Eye (tissue), 1 donor: ENCODE measurements at regions not wholly inside any gene's neighbourhood (a gene's known extent, or its start where the extent isn't known, plus 50 kb on each side); places are given as distances from the start of the nearest gene placed in this dataset.
A peak's percentile ranks its signal among the peaks of the same experiment; 100 is the strongest.
"Not testable (repeated sequence)": the region's sequence is repeated elsewhere in the genome, so short reads cannot be mapped to it uniquely, and the experiment has no call there.

Experiments
- DNase-seq: peaks from one replicate; pipeline ENCODE4 v3.0.0-alpha.2; 2015

DNA sequence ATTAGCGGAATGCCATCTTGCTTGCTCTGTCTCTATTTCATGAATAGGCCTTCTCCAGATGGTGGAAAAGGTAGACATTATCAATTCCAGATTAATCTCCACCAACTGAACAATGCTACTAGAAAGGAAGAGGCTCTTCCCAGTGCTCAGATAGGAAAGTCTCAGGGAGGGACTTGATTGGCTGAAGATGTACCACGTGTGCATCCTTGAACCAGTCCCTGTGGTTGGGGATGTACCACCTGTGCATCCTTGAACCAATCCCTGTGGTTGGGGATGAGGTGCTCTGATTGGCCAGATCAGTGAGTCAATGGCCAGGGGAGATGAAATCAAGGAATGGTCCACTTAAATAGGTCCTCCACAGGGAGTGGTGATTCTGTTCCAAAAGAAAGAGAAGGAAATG, 246.2 kb downstream of the NPIPA7 start:
- not testable (repeated sequence) for DNase-seq

DNA sequence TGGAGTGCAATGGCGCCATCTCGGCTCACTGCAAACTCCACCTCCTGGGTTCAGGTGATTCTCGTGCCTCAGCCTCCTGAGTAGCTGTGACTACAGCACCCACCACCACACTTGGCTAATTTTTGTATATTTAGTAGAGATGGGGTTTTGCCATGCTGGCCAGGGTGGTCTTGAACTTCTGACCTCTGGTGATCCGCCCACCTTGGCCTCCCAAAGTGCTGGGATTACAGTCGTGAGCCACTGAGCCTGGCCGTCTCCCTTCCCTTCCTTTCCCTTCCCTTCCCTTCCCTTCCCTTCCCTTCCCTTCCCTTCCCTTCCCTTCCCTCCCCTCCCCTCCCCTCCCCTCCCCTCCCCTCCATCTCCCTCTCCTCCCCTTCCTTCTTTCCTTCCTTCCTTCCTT, 248.9 kb downstream of the NPIPA7 start:
- not testable (repeated sequence) for DNase-seq

DNA sequence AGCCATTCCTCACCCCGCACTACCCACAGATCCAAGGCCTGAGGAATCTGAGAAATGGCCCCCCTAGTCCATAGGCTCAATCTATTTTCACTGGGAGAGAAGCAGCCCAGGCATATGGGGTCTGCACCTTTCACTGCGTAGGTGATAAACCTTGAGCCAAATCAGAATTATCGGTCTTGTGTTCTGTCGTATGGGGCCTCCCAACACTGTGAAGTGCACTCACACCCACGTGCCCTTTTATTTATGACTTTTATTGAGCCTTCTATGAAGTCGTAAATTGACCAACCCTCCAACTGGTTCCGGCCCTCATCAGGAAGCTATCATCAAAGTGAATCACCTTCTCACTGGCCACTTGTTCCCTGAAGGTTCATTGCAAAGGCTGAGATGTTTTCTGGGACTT, 259.3 kb downstream of the NPIPA7 start:
- DNase-seq, result not testable (repeated sequence)

DNA sequence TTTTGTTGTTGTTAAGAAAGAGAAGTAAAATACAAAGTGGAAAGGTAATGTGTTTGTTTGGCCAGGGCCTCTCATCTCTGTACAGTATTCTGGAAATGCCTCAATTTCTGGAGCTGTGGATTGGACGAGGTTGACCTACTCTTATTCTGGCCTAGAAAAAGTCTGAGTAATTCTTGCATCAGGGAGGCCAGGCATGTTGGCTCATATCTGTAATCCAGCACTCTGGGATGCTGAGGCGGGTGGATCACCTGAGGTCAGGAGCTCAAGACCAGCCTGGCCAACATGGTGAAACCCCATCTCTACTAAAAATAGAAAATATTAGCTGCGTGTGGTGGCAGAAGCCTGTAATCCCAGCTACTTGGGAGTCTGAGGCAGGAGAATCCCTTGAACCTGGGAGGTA, 259.8 kb downstream of the NPIPA7 start:
- DNase-seq, result not testable (repeated sequence)

DNA sequence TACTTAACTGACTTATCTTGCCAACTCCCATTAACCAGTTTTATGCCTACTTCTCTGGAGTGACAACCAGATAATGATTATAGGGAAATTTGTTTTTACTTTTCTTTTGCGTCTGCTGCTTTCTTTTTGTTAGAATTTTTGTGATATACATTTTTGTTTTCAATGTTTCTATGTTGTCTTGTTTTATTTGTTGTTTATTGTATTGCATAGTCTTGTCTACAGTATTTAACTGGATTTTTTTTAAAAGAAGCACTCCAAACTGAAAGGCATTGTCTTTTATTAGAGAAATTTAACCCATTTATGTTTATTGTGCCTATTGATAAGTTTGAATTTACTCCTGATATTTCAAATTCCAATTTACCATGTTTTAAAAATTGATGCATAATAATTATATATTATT, 264.9 kb downstream of the NPIPA7 start:
- not testable (repeated sequence) for DNase-seq

DNA sequence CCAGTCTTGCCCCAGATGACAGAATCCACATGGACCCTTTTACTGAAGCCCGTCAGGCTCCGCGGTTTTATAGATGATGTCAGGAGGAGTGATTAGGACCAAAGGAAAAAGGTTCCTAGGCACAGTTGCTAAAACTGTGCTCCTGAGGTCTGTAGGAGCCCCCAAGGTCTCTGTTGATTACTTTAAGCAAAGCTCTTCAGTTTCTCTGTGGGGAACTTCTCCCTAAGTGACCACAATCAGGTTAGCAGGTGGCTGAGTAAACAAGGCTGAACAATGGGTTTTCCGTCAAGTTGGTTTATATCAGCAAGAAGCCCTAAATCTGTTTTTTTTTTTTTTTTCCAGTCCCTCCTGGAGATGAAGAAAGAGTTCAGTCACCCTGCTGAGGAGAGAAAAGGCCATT, 269.1 kb downstream of the NPIPA7 start:
- DNase-seq, result not testable (repeated sequence)

DNA sequence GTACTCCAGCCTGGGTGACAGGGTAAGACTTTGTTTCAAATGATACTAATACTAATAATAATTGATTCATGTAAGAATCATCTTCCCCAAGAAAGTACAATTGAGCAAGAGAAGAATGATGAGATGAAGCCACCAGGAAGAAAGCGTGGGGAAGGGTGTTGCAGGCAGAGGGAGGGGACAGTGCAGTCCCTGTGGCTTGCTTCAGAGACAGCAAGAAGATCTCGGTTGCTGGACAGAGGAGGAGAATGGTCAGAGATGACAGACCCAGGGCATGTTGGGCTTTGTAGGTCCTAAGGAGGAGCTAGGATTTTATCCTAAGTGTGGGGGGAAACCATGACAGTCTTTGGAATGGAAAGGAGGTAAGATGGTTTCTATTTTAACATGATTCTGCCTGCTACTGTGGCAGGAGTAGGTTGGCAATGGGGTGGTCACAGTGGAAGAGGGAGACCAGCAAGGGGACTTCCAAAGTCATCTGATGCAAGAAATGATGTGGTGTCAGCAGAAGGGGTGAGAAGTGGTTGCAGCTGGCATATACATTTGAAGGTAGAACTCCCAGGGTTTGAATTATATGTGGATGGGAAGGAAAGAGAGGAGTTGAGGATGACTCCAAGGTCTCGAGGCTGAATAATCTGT, 293.4 kb downstream of the NPIPA7 start:
- DNase-seq, result not testable (repeated sequence)

DNA sequence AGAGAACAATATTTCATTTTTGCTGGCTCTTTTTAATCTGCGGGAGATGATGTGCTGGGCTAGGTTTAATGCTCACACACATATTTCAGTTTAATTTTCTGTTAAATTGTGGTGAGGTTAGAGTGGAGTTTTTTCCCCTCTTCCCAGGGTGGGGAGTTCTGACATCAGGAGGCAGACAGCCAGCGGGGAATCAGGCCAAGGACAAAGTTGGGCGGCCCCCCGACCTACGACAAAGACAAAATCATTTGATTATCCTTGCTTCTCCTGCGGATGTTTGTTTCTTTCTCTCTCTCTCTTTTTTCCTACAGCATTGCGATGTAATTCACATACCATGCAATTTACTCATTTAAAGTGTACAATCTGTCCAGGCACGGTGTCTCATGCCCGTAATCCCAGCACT, 295.9 kb downstream of the NPIPA7 start:
- not testable (repeated sequence) for DNase-seq

DNA sequence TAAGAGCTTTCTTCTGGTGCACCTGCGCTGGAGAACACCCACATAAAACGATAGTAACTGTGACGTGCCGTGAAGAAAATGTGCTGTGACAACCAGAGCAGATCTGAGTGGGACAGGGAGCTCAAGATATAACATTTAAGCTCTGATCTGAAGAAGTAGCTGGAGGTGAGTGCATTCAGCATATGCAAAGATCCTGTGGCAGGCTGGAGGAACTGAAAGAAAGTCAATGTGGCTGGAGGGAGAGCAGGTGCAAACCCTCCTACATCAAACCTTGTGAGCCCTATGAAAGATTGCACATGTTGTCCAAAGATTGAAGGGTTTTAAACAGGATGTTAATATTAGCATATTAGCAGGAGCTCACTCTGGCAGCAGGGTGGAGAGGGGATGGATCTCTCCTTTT, 342.9 kb downstream of the NPIPA7 start:
- DNase-seq, result not testable (repeated sequence)

DNA sequence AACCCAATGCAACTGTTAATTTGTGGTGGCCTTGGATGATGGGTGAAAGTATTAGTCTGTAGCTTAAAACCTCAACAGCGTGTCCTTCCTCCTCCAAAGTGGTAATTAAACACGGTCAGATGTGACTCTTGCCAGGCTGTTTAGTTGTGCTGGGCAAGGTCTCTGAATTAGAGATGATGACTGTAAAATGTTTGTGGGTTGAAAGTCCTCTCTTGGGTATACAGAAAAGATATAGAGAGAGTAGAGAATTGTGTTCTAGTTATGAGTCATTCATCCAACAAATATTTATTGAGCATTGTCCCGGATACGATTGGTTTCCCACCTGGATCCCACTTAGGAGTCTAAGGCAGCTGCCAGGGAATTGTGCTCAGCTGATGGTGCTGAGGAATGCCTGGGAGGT, 343.7 kb downstream of the NPIPA7 start:
- DNase-seq, result not testable (repeated sequence)

DNA sequence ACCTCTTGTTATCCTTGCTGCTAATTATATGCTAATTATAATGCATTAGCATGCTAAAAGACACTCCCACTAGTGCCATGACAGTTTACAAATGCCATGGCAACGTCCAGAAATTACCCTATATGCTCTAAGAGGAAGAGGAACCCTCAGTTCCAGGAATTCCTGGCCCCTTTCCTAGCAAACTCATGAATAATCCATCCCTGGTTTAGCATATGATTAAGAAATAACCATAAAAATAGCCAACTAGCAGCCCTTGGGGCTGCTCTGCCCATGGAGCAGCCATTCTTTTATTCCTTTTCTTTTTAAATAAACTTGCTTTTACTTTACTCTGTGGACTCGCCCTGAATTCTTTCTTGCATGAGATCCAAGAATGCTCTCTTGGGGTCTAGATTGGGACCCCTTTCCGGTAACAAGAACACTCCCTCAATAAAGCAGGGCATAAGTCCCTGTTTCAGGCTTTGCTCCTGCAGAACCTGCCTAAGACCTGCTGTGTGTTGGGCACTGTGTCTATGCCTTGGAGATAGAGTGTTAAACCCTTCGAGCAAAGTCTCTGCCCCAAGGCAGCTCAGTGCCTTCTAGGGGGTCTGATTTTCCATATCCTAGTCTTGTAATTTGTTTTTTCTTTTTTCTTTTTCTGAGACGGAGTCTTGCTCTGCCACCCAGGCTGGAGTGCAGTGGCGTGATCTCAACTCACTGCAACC, 345.0 kb downstream of the NPIPA7 start:
- not testable (repeated sequence) for DNase-seq

DNA sequence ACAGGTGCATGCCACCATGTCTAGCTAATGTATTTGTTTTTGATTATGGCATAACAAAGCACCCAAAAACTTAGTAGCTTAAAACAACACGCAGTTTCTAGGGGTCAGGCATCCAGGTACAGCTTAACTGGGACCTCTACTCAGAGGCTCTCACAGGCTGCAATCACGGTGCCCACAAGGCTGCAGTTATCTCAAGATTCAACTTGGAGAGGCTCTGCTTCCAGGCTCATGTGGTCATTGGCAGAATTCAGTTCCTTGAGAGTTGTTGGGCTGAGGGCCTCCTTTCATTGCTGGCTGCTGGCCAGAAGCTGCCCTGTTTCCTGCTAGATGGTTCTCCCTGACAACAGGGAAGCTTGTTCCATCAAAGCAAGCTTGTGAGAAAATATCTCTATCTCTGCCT, 348.1 kb downstream of the NPIPA7 start:
- not testable (repeated sequence) for DNase-seq

DNA sequence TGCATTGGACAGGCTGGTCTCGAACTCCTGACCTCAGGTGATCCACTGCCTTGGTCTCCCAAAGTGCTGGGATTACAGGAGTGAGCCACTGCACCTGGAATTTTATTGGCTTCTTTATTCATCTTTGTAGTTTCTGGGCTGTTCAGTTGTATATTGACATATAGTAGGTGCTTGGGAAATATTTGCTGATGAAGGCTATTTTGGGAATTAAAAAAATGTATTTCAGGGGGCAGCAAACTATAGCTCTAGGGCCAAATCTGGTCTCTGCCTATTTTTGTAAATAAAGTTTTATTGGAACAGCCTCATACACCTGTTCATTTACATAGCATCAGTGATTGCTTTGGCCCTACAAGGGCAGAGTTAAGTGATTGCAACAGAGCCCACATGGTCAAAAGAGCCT, 363.6 kb downstream of the NPIPA7 start:
- DNase-seq, result not testable (repeated sequence)

DNA sequence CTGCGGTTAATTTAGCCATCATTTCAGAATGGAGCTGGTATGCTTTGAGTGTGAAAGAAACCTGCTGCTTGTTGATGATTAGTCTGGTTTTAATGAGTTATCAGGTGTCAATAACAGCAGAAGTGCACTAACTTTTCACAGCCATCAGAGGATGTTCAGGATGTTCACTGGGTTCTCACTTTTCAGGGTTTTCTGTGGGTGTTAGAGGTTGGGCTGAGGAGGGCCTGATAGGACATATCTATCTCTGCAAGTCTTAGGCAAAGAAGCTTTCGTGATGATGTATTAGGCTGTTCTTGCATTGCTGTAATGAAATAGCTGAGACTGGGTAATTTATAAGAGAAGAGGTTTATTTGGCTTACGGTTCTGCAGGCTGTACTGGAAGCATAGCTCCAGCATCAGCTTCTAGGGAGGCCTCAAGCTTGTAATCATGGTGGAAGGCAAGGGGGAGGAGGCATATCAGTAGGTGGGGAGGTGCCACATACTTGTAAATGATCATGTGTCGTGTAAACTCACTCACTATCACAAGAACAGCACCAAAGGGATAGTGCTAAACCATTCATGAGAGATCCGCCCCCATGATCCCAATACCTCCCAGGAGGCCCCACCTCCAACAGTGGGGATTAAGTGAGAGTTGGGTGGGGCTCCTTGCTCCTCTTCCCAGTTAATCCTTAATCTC, 376.2 kb downstream of the NPIPA7 start:
- DNase-seq, result not testable (repeated sequence)

DNA sequence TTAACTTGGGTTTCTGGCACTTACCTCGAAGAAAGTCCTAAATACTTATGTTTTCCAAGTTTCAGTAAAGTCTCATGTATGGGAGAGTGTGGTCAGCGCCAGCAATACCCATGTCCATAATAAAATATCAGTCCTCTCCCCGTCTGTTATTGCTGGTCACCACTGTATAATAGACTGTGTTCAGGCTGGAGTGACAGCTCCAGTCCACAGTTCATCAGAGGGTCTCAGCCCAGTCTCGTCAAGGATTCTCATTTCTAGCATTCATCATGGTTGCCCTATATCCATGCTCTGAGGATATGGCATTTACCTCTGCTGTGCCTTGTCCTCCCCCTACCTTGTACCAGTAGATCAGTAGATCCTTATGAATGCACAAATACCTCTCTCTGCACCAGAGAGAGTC, 384.5 kb downstream of the NPIPA7 start:
- DNase-seq, result no peak

DNA sequence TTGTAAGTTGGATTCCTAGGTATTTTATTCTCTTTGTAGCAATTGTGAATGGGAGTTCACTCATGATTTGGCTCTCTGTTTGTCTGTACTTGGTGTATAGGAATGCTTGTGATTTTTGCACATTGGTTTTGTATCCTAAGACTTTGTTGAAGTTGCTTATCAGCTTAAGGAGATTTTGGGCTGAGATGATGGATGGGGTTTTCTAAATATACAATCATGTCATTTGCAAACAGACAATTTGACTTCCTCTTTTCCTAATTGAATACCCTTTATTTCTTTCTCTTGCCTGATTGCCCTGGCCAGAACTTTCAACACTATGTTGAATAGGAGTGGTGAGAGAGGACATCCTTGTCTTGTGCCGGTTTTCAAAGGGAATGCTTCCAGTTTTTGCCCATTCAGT, 391.8 kb downstream of the NPIPA7 start:
- DNase-seq, result not testable (repeated sequence)

DNA sequence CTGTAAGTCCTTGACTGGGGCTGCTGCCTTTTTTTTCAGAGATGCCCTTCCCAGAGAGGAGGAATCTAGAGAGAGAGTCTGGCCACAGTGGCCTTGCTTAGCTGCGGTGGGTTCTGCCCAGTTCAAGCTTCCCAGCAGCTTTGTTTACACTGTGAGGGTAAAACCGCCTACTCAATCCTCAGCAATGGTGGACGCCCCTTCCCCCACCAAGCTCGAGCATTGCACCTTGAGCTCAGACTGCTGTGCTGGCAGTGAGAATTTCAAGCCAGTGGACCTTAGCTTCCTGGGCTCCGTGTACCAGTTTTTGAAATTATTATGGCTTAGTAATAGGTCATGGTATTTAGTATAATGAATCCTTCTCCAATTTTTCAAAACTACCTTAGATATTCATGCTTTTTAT, 395.4 kb downstream of the NPIPA7 start:
- no peak for DNase-seq

DNA sequence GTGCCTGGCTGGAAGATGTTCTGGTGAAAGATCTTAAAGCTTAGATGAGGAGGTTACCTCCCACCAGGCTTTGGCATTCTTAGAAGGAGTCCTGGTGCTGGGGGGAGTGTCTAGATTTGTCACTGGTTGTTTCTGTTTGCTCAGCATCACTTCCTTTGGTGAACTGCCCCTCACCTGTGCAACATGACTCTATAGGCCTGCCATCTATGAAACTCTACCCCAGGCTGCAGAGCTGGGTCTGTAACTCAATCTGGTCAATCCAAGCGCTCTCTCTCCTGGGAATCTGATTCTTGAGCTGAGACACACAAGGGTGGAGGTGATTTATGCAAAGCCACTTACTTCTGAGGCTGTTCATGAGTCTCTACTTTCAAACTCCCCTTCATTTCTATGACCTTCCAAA, 399.4 kb downstream of the NPIPA7 start:
- no peak for DNase-seq

DNA sequence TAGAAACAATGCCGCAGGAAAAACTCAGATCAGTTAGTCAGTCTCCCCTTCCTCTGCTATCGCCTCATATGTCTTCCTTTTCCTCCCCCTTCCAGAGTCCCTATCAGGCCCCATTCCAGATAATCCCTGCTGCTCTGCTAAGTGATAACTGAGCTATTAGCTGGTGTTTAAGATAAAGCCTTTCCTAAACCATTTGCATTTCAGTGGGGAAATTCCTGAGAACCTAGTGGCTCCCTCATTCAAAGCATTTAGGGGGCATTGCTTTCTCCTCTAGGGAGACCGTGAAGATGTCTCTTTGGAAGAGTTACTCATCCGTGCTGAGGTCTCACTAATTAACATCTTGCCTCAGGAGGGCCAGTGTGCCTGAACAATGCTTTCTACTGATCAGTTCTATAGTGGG, 401.6 kb downstream of the NPIPA7 start:
- DNase-seq, result peak; percentile 27

DNA sequence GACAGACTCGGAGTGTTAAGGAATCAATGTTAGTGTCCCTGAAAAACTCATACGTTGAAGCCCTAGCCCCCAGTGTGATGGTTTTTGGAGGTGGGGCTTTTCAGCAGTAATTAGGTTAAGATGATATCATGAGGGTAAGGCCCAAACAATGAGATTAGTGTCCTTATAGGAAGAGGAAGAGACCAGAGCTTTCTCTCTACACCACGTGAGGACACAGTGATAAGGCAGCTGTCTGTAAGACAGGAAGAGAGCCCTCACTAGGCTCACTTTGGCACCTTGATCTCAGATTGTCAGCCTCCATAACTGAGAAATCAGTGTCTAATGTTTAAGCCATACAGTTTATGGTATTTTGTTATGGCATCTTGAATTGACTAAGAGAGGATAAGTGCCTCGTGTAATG, 403.2 kb downstream of the NPIPA7 start:
- no peak for DNase-seq

DNA sequence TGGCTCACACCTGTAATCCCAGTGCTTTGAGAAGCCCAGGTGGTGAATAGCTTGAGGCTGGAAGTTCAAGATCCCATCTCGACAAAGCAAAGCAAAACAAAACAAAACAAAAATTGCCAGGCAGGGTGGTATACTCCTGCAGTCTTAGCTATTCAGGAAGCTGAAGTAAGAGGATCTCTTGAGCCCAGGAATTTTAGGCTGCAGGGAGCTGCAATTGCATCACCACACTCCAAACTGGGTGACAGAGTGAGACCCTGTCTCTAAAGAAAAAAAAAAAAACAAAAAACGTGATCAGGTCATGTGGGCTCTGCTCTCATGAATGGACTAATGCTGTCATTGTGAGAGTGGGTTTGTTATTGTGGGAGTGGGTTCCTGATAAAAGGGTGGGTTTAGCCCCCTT, 409.1 kb downstream of the NPIPA7 start:
- DNase-seq, result no peak

DNA sequence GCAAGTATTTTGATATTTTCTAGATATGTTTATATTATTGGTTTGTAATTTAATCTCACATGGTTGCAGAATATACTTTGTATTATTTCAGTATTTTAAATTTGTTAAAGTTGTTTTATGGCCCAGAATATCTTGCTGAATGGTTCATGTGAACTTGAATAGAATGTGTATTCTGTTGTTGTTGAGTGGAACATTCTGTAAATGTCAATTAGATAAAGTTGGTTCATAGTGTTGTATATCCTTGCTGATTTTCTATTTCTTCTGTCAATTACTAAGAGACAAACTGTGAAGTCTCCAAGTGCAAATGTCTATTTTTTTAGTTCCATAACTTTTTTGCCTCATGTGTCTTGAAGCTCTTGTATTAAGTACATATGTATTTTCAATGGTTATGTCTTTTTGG, 411.7 kb downstream of the NPIPA7 start:
- DNase-seq, result no peak

DNA sequence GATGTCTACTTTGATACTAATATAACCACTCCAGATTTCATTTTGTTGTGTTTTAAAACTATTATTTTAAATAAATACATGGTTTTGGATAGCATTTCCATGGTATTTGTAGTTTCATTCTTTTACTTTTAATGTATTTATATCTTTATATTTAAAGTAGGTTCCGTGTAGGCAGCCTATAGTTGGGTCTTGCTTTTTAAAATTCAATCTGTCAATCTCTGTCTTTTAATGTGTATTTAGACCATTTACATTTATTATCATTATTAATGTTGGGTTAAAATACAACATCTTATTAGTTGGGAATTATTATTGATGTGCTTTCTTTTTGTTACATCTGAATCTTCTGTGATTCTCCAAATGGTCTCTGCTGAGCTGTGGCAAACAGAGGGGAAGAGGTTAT, 412.1 kb downstream of the NPIPA7 start:
- DNase-seq, result no peak

DNA sequence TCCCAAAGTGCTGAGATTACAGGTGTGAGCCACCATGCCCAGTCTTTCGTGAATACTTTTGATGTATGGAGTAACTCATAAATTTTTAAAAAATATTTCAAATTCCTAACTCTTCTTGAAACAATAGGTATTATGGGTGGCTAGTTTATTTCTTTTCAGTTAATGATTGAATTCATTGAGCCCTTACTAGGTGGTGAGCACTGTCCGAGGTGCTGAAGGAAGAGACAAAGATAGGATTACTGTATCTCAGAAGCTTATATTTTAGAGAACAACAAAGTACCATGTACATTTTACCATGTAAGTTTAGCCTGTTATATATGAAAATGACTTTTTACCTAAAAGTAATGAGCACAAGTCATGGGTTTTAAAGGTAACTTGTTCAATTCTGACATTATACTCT, 418.3 kb downstream of the NPIPA7 start:
- DNase-seq, result peak; percentile 51
